ENCODE measurements at regions not wholly inside any gene's neighbourhood (a gene's known extent, or its start where the extent isn't known, plus 50 kb on each side); places are given as distances from the start of the nearest gene placed in this dataset.

GRCh38 chr5:14986413-14986812 is 114.8 kb upstream of the ANKH start:
- no peak for TF ChIP-seq CTCF (IDR thresholded peaks at IDR 0.05)
- TF ChIP-seq POLR2A (IDR thresholded peaks at IDR 0.05) = no peak

Data from testis (tissue), 2 donors.